DMS53 (cell line): ENCODE measurements at regions not wholly inside any gene's neighbourhood (a gene's known extent, or its start where the extent isn't known, plus 50 kb on each side); places are given as distances from the start of the nearest gene placed in this dataset.

Source experiments
- DNase-seq: peaks from one replicate; lab custom pipeline; 2025; lab: John Stamatoyannopoulos, UW

DNA sequence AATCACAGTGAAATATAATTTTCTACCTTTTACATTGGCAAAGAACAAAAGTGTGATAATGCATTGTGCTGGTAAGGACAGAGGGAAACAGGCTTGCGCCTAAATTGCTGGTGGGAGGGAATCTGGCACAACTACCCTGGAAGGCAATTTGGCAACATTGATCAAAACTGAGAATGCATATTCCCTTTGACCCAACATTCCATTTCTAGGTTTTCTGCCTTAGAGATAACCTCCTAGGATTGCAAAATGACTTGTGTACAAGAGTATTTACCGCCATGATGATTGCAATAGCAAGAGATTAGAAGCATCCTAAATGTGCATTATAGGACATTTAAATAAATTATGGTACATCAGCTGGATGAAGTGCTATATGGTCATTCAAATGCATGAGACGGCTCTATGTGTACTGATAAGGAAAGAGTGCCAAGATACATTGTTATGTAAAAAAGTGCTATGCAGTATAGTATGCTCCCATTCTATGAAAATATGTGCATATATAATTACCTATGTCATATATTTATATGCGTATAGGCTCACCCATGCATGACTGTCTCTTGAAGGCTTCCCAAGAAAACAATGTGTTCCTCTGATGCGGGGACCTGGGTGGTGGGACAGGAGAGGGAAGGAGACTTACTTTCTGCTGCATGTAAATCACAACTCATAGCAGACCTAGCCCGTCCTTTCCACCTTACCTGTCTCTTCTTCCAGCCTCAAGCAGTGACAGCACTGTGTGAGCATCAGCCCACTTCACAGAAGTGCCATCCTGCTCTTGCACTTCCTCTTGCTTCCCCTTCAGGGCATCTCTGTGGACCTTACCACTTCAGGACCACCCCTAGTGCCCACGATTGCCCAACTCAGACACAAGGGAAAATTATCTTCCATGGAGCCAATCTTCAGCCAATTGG is 249.9 kb upstream of the TLE3 start:
- no peak for DNase-seq

DNA sequence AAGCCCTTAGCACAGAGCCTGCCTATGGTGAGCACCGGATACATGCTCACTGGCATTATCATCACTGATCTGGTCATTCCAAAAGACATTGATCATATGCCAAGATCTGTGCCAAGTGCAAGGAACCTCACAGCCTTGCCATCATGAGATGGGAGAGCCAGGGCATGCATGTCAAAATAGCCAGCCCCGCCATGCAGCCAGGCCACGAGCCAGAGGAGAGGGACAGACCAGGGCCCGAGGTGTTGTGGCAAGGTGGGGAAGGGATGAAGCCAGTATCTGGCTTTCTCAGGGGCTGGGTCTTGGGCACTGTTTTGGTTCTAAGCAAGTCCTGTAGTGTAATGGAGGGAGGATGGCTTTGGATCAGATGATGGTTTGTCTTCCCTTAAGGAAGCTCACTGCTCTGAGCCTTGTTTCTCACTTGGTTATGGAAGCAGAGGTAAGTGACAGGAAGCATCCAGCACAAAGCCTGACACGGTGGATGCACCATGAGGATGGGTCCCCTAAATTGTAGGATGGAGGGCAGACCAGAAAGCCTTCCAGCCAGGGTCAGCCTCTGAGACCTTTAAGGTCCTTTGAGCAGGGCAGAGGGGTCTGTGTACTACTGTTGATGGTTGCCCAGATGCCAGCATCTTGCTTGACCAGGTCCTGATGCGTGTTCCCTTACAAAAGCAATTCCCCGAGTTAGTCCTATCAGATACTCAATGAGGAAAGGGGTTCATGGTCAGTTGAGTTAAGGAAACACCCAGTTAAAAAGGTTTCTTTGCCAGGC is 247.7 kb upstream of the TLE3 start:
- DNase-seq: no peak

DNA sequence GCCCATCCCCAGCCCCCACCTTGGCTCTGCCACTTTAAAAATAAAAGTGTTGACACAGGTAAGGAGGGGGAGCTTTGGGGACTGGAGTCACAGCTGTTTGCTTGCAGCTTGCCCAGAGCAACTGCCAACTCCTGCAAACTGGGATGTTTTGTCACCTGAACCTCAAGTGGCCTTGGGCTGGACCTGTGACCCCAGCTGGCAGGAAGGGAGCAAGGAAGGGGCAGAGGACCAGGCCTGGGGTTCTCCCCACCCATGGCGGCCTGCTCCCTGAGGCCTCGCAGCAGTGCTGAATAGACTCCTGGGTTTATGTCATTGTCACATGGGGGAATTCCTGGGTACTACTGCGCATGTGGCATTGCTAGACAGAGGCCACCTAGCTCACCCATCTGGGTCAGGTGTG is 246.9 kb upstream of the TLE3 start:
- peak; percentile 90 for DNase-seq

DNA sequence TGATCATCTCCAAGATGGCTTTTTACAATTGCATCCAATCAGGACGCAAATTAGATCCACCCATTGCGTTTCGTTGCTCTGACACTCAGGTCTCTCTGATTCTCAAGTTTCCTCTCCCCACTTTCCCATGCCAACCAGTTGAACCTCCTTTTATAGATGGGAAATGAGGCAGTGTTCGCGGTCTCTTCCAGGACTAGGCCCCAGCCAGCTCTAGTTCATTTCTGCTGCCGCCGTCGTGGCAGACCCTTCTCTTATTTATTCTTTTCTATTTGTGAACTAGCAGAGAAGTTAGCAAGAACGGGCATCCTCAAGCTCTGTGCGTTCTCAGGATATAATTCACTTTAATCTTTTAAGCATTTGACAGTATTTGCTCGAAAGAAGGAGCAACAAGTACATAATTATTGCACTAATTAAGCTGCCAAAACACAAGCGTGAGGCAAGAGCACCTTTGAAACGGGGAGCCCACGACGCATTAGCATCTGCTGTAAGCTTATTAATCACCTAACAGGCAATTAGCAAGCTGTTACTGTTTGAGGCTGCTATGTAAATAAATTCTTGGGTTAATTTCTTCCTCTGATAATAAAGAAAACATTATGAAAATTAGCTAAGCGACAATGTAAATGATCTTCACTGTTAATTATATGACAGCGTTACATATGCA is 246.4 kb upstream of the TLE3 start:
- no peak for DNase-seq

DNA sequence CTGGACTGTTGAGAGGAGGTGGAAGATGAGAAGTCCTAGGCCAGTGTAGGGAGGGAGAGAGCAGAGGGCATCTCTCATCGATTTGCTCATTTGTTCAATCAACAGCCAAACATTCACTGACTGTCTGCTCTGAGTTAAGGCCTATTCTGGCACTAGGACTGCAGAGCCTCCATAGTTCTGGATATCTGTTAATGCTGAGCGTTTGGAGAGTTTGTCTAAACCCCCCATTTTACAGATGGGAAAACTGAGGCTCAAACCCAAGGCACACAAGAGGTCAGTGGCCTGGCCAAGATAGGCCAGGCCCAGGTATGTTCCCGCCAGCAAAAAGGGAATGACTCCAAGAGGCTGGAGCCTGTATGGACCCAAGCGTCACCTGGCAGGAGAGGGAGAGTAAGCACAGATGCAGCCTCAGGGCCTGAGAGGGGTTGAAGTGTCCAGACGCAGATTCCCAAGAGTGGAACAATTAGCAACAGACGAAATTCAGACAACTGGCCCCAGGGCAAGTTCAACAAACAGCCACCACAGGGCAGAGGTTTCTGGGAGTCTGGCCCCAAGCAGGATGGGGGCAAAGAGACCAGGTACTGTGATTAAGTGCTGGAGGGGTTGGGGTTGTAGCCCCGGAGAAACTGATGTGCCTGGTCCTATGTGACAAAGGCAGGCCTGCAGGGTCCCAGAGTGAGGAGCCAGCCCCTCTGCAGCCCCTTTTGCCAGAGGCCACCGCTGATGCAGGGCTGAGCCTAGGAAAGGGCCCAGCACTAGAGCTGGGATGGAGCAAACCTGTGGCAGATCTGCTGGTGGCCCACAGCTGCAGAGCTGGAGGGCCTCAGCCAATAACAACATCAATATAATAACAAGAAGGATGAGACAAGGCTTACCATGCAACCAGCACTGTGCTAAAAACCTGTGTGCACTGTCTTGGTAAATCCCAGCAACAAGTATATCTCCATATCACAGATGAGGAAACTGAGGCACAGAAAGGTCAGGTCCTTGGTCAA is 245.1 kb upstream of the TLE3 start:
- no peak for DNase-seq

DNA sequence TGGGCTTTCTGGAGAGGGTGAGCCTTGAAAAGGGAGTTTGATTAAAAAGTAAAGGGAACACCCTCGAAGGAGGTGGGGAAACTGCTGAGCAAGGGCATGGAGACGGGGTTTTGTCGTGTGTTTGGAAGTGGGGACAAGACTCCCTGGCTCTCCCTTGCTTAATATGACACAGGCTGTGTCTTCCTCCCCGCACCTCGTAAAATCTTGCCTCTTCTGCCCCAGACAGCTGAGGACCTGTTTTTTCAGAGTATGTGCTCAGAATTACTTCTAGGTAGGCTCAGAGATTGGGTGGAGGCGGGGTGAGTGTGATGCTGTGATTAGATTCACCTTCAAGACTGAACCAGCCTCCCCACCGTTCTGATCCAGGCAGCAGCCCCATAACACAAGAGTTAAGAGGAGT is 244.4 kb upstream of the TLE3 start:
- DNase-seq: no peak

DNA sequence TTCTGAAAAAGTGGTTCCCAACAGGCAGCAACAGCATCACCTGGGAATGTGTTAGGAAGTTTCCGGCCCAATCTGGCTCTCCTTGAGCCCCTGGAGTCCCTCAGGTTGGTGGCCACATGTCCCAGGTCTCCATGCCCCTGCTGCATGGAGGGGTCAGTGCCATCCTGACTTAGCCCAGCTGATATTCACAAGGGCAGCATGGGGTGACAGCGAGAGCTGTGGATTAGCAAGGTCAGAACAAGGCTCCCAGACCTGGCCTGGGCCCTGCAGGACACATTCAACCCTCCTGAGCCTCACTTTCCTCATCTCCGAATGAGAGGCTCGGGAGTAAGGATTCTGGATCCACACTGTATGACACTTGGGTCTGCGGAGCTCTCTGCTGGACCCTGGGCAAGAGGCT is 243.8 kb upstream of the TLE3 start:
- DNase-seq: no peak

DNA sequence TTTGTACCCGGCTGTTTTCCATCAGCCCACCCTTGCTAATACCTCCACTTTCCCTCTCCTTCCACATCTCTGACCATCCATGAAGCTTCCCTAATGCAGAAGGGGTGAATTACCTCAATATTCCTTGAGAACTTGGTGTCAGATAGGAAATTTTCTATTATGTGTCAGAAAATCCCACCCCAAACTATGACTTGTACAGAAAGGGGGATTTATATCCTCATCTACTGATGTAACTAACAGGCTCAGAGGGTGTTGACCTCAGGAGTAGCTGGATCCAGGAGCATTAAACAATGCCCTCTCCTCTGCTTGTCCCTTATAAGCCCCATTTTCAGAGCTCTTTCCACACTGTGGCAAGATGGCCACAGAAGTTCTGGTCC is 242.8 kb upstream of the TLE3 start:
- no peak for DNase-seq

DNA sequence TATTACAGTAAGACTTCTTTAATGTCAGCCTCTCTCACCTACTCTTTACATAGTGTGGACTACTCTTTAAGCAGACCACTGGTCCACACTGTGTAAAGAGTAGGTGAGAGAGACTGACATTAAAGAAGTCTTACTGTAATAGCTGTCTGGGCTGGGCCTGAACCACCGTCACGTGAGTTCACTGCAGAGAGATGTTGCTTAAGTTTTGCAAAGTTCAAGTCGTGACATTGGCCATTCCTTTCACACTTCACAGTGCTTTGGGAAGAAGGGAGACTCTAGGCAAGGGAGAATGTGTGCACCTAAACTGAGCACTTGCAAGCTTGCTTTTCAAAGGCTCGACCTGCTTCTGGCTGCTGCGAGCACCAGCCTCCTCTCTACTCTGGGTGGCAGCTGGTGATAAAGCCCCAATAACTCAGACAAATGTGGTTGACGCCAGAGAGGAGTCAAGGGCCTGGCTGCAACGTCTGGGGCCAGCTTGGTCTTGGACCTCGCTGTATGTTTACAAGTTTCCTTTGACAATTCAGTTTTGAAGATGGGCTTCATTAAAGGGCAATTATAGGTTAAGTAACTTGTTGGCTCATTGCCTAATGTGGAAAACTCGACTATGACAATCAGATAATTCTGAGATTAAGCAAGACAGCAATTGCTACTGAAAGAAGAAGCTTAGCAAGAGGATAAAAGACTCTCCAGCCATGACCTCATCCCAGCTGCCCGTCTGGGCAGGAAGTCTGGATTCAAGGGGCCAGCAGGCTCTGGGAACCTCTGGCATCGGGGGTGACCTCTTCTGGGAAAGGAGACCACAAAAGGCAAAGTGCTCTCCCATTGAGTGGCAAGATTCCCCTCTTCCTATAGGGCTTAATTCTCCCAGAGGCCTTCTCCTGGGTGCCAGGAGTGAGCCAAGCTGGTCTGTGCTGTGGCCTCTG is 242.1 kb upstream of the TLE3 start:
- DNase-seq: peak; percentile 53

DNA sequence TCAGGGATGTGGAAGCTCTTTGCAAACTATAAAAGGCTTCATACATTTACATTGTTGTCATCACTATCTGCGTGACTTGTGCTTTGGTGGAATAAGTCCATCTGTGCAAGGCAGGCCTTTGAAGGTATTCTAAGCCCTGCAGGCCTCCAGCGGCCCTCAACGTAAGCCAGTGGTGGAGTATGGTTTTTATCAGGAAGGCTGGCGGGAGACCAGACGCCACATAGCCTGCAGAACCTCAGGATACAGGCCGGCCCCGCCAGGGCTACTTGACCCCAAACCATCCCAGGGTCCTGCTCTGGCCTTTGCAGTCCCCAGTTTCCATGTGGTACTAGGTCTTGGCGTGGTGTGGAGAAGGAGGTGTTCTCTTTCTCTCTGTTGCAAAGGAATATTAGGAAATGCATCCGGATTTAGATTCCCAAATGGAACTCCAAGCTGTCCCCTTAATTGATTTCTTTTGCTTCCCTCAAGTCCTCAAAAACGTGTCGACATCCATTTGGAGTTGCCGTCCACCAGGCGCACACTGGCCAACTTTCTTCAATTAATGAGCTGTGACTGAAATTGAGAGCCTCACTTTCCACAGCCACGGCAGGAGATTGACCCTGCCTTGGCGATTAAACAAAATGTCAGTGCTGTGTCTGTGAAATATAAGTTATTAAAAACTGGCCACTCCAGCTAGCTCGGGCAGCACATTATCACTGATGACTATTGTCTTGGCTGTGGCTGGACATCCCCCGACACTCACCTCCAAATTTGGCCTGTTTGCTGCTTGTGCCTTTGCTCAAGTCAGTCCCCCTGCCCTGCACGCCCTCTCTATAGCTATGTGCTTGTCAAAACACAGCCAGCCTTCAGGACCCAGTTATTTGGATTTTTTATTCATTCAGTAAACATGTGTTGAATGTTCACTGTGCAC is 239.8 kb upstream of the TLE3 start:
- no peak for DNase-seq

DNA sequence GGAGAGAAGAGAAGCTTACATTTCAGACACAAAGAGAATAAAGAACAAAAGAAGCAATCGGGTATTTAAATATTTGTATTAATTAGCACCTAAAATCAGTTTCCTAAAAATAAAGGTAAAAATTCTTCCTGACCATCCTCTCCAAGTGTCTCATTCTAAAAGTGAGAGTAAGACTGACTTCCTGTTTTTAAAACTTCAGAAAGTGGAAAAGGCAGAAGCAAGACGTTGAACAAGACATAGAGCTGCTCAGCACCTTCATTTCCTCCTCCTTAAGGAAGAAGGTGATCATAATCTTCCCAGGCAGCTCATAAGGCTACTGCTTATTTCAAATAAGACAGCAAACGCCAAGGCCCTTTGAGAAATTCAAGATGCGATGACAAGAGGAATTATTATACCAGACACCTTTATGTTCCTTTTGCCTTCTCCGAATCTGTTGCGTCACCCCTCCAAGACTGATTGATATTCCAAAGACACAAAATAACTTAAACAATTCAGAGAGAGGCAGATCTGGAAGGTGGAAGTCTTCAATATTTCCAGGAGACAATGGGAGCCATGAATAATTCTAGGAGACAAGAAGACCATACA is 238.8 kb upstream of the TLE3 start:
- DNase-seq: no peak

DNA sequence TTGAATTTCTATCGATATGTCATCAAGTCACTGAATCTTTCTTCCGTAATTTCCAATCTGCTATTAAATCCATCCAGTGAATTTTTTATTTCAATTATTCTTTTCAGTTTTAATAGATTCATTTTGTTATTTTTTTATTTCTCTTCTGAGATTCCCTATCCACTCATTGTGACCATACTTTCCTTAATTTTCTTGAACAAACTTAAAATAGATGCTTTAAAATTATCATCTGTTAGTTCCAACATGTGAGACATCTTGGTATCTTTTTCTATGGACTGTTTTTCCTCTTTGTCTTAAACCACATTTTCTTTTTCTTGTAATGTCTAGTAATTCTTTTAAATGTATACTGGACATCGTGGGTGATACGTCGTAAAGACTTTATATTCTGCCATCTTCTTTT is 236.6 kb upstream of the TLE3 start:
- no peak for DNase-seq

DNA sequence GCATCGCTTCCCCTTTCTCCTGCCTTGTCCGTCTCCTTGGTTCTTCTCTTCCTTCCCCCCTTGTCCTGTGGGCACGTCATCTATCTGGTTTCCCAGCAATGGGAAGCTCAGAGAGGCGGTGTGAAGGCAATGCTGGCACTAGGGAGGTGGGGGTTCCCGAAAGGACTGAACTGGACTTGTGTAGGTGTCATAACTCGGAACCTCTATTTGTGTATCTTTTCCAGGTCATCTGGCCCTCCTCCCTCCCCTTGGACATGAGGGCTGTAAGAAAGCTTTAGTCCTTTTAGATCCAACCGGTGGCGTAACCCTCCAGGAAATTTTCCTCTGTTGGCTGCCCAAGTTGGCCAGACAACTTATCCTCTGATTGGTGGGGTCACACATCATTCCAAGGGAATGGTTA is 231.5 kb upstream of the TLE3 start:
- DNase-seq: no peak

DNA sequence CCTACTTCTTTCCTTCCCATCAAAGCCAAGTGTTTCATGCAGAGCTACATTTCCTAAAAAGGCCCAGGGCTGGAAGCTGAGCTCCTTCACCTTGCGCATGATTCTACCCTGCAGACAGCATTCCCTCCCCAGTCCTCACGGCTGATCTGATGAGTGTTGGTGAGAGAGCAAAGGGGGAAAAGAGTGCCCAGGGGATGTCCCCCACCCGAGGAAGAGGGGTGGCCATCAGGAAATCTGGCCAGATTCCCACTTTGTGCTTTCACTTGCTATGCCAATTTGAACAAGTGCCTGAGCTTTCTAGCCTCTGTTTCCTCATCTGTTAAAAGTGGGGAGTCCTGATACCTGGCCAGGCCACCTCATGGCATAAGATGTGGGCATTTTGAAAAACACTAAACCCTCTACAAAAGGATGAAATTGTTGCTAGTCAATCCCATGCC is 231.0 kb upstream of the TLE3 start:
- DNase-seq: no peak

DNA sequence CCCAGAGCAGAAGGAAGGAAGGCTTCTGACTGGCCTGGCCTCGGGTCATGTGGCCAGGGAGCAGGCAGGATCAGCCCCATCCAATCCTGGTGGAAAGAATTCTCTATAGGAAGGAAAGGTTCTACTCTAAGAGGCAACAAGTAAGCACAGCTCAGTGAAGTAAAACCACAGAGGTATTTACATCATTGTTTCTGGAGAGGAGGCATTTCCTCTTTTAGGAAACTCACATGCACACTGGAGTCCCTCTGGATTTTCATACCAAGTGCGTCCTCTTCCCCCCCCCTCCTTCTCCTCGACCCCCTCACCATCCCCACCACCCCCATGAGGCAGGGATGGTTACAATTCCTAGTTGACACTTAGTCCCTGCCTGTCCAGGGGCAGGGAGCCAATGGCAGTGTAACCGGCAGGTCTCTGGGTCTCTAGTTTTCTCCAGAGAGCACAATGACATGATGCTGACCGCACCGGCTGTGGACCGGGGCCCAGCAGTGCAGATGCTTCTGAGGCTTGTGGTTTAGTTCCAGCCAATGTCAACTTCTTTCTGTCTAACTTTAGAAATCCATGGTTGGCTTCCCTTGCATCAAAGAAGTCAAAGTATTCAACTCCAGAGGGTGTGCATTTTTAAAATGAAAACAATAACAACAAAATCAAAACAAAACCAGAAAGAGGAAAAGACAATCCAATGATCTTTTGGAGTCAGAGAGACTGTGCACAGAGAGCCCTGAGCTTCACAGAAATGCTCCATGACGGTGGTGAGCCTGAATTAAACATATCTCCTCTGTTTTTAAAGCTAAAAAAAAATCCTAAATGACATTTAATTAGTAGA is 230.3 kb upstream of the TLE3 start:
- peak; percentile 16 for DNase-seq

DNA sequence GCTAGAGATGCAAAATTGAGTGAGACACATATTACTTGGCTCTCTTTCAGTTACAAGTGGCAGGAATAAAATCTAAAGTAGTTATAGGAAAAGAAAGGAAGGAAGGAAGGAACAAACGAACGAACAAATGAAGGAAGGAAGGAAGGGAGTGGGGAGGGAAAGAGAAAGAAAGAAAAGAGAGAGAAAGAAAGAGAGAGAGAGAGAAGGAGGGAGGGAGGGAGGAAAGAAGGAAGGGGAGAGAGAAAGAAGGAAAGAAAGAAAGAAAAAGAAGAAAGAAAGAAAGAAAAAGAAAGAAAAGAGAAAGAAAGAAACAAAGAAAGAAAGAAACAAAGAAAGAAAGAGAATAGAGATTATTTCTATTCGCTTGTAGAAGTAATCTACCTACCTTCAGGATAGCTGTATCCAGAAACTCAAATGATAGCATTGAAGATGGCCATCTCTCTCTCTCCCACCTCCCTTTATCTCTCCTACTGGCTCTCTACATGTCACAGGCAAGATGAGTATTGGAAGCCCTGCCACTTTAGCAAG is 229.7 kb upstream of the TLE3 start:
- no peak for DNase-seq

DNA sequence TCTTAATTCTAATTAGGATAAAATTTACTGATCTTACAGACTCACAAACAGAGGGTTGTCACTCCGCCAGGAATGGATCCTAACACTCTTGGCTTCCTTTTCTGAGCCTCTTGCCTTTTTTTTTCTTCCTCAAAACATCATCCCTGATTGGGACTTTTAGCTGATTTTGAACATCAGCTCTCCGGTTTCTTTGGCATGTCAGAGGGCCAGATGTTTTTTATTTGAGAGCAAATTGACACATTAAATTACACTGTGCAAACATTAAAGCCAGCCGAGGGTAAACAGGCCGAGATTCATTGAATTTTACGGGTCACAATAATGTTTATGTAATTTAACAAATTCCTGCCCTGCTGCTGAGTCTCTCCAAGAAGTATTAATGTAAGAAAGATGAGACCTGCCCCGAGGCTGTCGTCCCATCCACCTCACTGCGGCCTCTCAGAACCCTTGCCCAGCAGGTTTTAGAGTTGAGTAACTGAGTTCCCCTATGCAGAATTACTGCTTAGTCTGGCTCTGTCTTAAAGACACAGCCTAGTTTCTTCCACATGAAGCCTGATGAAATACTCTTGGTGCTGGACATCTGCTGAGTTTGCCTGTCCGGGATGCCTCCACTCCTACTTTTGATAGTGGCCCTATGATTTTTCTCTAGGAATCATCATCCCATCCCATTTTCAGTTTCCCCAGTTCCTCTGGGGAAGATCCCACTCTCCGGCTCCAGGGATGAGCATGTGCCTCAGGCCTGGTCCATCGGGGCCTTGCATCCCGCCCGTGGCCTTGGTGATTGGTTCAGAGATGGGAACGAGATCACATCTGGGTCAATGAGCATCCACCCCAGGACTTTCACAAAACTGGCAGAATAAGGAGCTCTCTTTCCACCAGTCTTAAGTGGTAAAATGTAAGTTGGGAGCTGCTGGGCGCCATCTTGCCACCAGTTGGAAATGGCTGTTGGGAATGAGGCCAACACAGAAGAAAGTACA is 226.6 kb upstream of the TLE3 start:
- peak; percentile 12 for DNase-seq
